ENCODE measurements at regions not wholly inside any gene's neighbourhood (a gene's known extent, or its start where the extent isn't known, plus 50 kb on each side); places are given as distances from the start of the nearest gene placed in this dataset.

- TF ChIP-seq ZNF274 (IDR thresholded peaks at IDR 0.05; ENCODE audit: low read depth, low read length), result no peak
- no peak for TF ChIP-seq SUZ12 (IDR thresholded peaks at IDR 0.05; ENCODE audit: extremely low read depth, insufficient read depth, insufficient read length)
- no peak for TF ChIP-seq YY1 (IDR thresholded peaks at IDR 0.05; ENCODE audit: insufficient read depth, insufficient read length)
Observed at GRCh38 chr10:78620985-78621799, 447.6 kb upstream of the ZMIZ1 start.
